ENCODE measurements at regions not wholly inside any gene's neighbourhood (a gene's known extent, or its start where the extent isn't known, plus 50 kb on each side); places are given as distances from the start of the nearest gene placed in this dataset.

DNA sequence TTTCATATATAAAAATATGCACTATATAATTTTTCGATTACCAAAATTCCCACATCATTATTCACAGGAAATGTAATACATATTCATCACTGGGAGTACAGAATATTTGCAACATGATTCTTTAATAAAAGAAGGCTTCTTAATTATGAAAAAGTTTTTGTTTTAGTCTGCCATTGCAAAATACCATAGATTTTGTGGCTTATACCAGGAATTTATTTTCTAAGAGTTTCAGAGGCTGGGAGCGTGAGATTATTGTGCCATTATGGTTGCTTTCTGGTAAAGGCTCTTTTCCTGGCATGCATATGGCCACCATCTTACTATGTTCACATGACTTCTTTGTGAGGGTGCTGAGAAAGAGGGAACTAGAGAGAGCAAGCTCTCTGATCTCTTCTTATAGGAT, 306.9 kb upstream of the ADGRB3 start:
- H3K4me1 Mint-ChIP-seq: no peaks in the 10 kb centered on the region
- no peaks in the 10 kb centered on the region for H3K27me3 Mint-ChIP-seq
- no peak overlapping the region for H3K27ac Mint-ChIP-seq
- no peaks in the 10 kb centered on the region for H3K9me3 Mint-ChIP-seq
- no peak overlapping the region for H3K4me3 Mint-ChIP-seq
- H3K36me3 Mint-ChIP-seq: no peaks in the 10 kb centered on the region

DNA sequence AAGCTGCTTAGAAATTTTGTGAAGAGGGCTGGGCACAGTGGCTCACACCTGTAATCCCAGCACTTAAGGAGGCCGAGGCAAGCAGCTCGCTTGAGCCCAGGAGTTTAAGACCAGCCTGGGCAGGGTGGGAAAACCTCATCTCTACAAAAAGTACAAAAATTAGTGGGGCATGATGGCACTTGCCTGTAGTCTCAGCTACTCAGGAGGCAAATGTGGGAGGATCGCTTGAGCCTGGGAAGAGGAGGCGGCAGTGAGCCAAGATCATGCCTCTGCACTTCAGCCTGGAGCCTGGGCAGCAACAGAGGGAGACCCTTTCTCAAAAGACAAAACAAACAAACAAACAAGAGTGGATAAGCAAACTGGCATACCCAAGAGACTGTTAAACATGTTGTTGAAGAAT, 308.3 kb upstream of the ADGRB3 start:
- Mint-ChIP-seq H3K36me3 (no peaks in the 10 kb centered on the region), H3K9me3 (peaks cover 0 to 2% (median 0%) of the 10 kb centered on the region in 3 donors), H3K27ac (no peak overlapping the region), H3K4me1 (no peaks in the 10 kb centered on the region), H3K27me3 (no peaks in the 10 kb centered on the region), H3K4me3 (no peak overlapping the region)

DNA sequence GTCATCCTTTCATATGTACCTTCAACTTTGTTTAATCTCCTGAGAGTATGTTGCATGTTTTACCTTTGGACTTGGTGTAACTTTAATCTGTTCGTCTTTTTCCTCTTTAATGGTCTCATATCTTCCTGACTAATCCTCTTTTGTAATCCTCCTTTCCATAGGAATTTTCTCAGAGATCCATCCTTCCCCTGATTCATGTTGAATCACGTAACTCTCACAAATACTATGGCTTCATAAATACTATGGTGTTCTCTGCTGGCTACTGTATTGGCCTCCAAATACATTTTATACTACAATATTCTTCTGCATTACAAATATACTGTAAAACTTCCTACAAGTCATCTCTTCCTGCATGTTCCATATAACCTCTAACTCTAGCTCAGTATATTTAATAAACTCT, 317.7 kb upstream of the ADGRB3 start:
- no peaks in the 10 kb centered on the region for H3K27me3 Mint-ChIP-seq
- peaks cover 0 to 3% (median 1%) of the 10 kb centered on the region in 3 donors for H3K9me3 Mint-ChIP-seq
- no peaks in the 10 kb centered on the region for H3K36me3 Mint-ChIP-seq
- no peaks in the 10 kb centered on the region for H3K4me1 Mint-ChIP-seq
- H3K27ac Mint-ChIP-seq: no peak overlapping the region
- no peak overlapping the region for H3K4me3 Mint-ChIP-seq

DNA sequence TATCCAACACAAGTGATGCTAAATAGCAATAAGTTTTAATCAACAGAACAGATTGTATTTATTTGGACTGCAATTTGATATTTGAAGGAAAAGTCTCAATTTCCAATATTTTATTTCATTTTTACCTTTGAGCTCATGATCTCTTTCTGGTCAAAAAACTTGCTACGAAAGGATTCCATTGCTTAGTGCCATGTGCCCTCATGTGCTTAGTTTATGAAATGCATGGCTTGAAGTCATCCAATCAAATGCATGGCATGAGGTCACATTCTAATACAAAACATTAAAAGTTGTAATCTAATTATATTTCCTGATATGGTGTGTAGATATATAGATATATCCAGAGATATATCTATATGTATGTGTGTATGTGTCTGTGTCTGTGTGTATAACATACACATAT, 321.2 kb upstream of the ADGRB3 start:
- no peak overlapping the region for H3K27ac Mint-ChIP-seq
- no peaks in the 10 kb centered on the region for H3K27me3 Mint-ChIP-seq
- no peaks in the 10 kb centered on the region for H3K36me3 Mint-ChIP-seq
- H3K9me3 Mint-ChIP-seq: peaks cover 0 to 1% (median 0%) of the 10 kb centered on the region in 3 donors
- no peak overlapping the region for H3K4me3 Mint-ChIP-seq
- H3K4me1 Mint-ChIP-seq: no peaks in the 10 kb centered on the region

DNA sequence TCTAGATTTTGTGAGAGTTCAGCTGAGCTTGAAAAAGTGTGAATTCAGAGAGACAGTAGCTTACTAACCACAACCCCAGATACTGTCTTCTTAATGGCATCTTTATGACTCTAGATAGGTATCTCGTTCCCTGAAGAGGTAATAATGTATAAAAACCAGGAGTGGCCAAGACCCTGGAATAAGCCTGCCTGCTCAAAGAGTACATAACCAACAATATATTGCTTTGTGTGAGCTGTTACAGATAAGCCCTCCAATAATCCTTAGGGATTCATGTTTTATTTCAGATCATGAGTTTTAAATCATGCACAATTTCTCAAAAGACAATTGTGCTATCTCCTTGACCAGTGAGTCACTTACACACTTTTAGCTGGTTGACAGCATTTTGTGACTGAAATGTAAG, 327.8 kb upstream of the ADGRB3 start:
- H3K4me3 Mint-ChIP-seq: no peak overlapping the region
- no peaks in the 10 kb centered on the region for H3K4me1 Mint-ChIP-seq
- peaks cover 0 to 13% (median 4%) of the 10 kb centered on the region in 3 donors for H3K9me3 Mint-ChIP-seq
- no peak overlapping the region for H3K27ac Mint-ChIP-seq
- H3K27me3 Mint-ChIP-seq: no peaks in the 10 kb centered on the region
- H3K36me3 Mint-ChIP-seq: peaks cover 2% of the 10 kb centered on the region

DNA sequence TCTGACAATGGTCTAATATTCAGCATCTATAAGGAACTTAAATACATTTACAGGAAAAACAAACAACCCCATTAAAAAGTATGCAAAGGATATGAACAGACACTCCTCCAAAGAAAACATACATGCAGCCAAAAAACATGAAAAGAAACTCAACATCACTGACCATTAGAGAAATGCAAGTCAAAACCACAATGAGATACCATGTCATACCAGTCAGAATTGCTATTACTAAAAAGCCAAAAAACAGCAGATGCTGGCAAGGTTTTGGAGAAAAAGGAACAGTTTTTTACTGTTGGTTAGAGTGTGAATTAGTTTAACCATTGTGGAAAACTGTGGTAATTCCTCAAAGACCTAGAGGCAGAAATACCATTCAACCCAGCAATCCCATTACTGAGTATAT, 339.0 kb upstream of the ADGRB3 start:
- H3K27ac Mint-ChIP-seq: no peak overlapping the region
- peaks cover 2 to 15% (median 4%) of the 10 kb centered on the region in 3 donors for H3K9me3 Mint-ChIP-seq
- no peak overlapping the region for H3K4me3 Mint-ChIP-seq
- no peaks in the 10 kb centered on the region for H3K36me3 Mint-ChIP-seq
- no peaks in the 10 kb centered on the region for H3K27me3 Mint-ChIP-seq
- H3K4me1 Mint-ChIP-seq: no peaks in the 10 kb centered on the region

DNA sequence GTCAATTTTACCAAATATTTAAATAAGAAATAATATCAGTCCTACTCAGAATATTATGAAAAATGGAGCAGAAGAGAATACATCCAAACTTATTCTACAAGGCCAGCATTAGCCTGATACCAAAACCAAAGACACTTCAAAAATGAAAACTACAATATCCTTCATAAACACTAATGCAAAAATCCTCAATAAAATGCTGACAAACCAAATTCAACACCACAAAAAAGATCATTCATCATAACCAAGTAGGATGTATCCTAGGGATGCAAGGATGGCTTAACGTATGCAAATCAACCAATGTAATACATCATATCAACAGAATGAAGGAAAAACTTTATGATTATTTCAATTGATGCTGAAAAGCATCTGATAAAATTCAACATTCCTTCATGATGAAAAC, 352.4 kb upstream of the ADGRB3 start:
- H3K4me3 Mint-ChIP-seq: no peak overlapping the region
- H3K9me3 Mint-ChIP-seq: peaks cover 0 to 1% (median 0%) of the 10 kb centered on the region in 3 donors
- no peak overlapping the region for H3K27ac Mint-ChIP-seq
- no peaks in the 10 kb centered on the region for H3K4me1 Mint-ChIP-seq
- H3K36me3 Mint-ChIP-seq: no peaks in the 10 kb centered on the region
- no peaks in the 10 kb centered on the region for H3K27me3 Mint-ChIP-seq

DNA sequence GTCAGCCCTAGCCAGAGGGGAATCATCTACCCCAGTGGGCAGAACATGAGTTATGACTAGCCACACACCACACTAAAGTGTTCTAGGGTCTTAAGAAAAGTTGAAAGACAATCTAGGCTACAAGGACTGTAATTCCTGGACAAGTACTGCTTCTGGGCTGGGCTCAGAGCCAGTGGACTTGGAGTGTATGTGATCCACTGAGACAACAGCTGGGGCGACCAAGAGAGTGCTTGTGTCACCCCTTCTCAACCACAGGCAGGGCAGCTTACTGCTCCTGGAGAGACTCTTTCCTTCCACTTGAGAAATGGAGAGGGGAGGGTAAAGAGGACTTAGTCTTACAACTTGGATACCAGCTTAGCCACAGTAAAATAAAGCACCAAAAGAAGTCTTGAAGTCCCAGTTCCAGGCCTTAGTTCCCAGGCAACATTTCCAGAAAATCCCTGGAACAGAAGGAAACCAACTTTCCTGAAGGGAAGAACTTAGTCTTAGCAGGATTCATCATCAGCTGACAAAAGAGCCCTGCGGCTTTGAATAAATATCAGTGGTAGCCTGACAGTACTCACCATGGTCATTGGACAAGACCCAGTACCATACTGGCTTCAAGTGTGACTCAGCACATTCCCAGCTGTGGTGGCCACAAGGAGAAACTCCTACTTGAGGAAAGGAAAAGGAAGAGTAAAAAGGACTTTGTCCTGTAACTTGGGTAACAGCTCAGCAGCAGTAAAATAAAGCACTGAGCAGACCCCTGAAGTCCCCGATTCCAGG, 355.1 kb upstream of the ADGRB3 start:
- Mint-ChIP-seq H3K27me3 (no peaks in the 10 kb centered on the region), H3K27ac (peak overlapping the region in 1 of 3 donors; percentile 82), H3K4me1 (no peaks in the 10 kb centered on the region), H3K9me3 (peaks cover 0 to 1% (median 0%) of the 10 kb centered on the region in 3 donors), H3K36me3 (no peaks in the 10 kb centered on the region), H3K4me3 (no peak overlapping the region)

DNA sequence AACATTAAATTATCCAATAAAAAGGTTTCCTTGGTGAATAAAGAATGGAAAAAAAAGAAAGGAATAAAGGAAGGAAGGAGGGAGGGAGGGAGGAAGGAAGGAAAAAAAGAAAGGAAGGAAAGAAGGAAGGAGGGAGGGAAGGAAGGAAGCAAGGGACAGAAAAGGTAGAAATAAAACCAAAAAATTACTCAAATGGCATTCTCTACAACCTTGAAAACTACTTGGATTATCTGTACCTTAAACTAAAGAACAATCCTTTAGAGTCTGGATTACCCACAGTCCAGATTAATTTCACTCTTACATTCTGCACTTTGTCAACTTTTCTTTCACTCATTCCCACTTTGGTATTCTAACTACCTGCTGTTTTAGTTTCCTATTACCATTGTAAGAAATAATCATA, 361.8 kb upstream of the ADGRB3 start:
- Mint-ChIP-seq H3K27me3 (no peaks in the 10 kb centered on the region), H3K36me3 (no peaks in the 10 kb centered on the region), H3K9me3 (peaks cover 0 to 3% (median 2%) of the 10 kb centered on the region in 3 donors), H3K4me3 (no peak overlapping the region), H3K27ac (no peak overlapping the region), H3K4me1 (no peaks in the 10 kb centered on the region)

DNA sequence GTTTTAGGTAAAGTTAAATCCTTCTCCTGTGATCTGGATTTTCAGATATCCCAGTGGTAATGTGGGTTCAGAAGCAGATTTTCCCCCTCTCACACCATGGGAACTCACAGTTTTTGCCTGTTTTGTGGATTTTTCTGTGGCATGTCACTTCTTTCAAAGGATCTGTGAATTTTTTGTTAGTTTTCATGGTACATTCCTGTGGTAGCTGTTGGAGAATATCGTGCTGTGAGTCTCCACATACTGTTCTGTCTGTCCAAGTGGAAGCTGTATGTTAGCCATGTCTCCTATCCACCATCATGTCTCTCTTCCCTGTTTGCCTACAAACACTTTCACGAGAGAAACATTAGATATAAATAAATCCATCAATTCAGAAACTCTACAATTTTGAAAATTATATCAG, 378.7 kb upstream of the ADGRB3 start:
- Mint-ChIP-seq H3K36me3 (no peaks in the 10 kb centered on the region), H3K27me3 (no peaks in the 10 kb centered on the region), H3K4me1 (no peaks in the 10 kb centered on the region), H3K9me3 (peaks cover 6 to 23% (median 10%) of the 10 kb centered on the region in 3 donors), H3K4me3 (no peak overlapping the region), H3K27ac (no peak overlapping the region)

DNA sequence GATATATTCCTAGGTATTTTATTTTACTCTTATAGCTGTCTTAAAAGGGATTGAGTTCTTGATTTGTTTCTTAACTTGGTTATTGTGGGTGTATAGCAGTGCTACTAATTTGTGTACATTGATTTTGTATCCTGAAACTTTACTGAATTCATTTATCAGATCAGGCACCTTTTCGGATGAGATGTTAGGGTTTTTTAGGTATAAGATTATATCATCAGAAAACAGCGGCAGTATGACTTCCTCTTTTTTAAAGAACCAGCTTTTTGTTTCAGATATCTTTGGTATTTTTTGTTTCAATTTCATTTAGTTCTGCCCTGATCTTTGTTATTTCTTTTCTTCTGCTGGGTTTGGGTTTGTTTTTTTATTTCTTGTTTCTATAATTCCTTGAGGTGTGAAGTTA, 382.4 kb upstream of the ADGRB3 start:
- no peaks in the 10 kb centered on the region for H3K36me3 Mint-ChIP-seq
- no peaks in the 10 kb centered on the region for H3K27me3 Mint-ChIP-seq
- no peaks in the 10 kb centered on the region for H3K4me1 Mint-ChIP-seq
- peaks cover 7 to 32% (median 8%) of the 10 kb centered on the region in 3 donors for H3K9me3 Mint-ChIP-seq
- H3K27ac Mint-ChIP-seq: no peak overlapping the region
- no peak overlapping the region for H3K4me3 Mint-ChIP-seq

DNA sequence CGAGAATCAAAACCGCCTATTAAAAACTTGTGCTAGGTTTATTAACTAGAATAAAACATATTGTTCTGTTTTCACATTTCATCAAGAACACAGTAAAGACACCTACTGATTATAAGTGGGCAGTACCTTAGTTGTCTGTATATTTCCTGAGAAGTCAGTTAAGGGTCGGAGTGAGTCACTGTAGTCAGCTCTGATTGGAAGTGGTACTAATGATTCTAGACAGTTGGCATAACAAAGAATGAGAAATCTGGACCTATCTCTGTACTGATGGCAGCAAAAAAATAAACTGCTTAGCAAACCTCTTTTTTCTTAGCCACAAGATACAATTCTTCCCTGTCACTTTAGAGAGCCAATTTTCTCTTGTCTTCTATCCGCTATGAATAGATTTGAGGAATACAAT, 387.3 kb upstream of the ADGRB3 start:
- H3K4me3 Mint-ChIP-seq: no peak overlapping the region
- H3K9me3 Mint-ChIP-seq: peaks cover 4 to 19% (median 4%) of the 10 kb centered on the region in 3 donors
- H3K27me3 Mint-ChIP-seq: no peaks in the 10 kb centered on the region
- no peaks in the 10 kb centered on the region for H3K36me3 Mint-ChIP-seq
- no peak overlapping the region for H3K27ac Mint-ChIP-seq
- no peaks in the 10 kb centered on the region for H3K4me1 Mint-ChIP-seq

DNA sequence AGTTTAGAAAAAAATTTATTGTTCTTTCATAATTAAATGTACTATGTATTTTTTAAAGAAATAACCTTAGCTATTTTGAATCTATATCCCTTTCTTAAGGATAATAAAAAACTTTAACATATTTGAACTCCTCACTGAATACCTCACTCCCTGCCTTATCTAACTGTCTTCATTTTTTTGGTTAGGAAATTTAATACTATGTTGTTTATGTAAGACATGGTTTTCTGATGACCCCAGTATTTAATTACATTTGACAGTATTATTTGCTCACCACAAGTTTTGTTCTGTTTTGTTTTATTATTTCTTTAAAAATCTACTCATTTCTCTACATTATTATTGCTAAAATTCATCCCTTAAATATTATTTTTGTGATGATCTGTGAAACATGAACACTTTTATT, 394.4 kb upstream of the ADGRB3 start:
- H3K36me3 Mint-ChIP-seq: peaks cover 2% of the 10 kb centered on the region
- no peaks in the 10 kb centered on the region for H3K27me3 Mint-ChIP-seq
- H3K4me1 Mint-ChIP-seq: no peaks in the 10 kb centered on the region
- peaks cover 2 to 6% (median 2%) of the 10 kb centered on the region in 3 donors for H3K9me3 Mint-ChIP-seq
- no peak overlapping the region for H3K4me3 Mint-ChIP-seq
- H3K27ac Mint-ChIP-seq: no peak overlapping the region

DNA sequence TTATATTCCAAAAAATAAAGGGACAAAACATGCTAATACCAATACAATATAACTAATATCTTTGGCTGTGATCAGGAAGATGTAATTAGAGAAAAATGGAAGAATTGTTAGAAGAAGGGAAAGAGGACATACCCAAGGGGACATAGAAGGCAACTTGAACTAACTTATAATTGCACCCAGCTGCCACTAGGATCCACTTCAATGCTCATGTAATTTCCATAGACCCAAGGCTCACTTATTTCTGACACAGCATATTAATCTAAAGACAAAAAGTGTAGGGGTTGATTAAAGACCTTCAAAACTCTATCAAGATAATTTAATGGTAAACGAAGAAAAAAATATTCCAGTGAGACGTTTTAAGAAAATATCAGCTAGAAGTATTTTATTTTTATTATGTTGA, 396.0 kb upstream of the ADGRB3 start:
- H3K27me3 Mint-ChIP-seq: no peaks in the 10 kb centered on the region
- peaks cover 2 to 6% (median 2%) of the 10 kb centered on the region in 3 donors for H3K9me3 Mint-ChIP-seq
- no peaks in the 10 kb centered on the region for H3K4me1 Mint-ChIP-seq
- peaks cover 2% of the 10 kb centered on the region for H3K36me3 Mint-ChIP-seq
- H3K4me3 Mint-ChIP-seq: no peak overlapping the region
- no peak overlapping the region for H3K27ac Mint-ChIP-seq

DNA sequence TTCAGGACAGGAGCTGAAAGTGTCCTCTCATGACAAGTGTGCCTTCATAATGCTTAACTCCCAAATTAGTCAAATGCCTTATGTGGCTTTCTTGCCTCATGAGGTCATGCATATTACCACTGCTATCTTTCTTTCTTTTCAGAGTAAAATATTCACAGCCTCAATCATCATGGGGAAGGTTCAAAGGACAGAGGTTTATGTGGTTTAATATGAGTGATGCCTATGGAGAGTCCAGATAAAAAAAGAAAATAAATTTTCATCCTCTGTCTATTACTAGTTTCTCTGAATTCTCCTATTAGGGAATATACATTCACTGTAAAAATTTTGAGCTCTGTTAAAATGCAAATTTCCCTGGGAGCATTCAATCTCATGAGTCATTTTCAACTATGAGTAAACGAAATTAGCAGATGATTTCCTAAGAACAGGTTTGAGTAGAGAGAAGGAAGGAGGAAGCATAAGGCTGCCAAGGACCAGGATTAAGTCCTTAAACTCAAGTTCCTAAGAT, 396.9 kb upstream of the ADGRB3 start:
- peaks cover 0 to 6% (median 2%) of the 10 kb centered on the region in 3 donors for H3K9me3 Mint-ChIP-seq
- H3K4me3 Mint-ChIP-seq: no peak overlapping the region
- peaks cover 2% of the 10 kb centered on the region for H3K36me3 Mint-ChIP-seq
- H3K27me3 Mint-ChIP-seq: no peaks in the 10 kb centered on the region
- H3K4me1 Mint-ChIP-seq: no peaks in the 10 kb centered on the region
- no peak overlapping the region for H3K27ac Mint-ChIP-seq

DNA sequence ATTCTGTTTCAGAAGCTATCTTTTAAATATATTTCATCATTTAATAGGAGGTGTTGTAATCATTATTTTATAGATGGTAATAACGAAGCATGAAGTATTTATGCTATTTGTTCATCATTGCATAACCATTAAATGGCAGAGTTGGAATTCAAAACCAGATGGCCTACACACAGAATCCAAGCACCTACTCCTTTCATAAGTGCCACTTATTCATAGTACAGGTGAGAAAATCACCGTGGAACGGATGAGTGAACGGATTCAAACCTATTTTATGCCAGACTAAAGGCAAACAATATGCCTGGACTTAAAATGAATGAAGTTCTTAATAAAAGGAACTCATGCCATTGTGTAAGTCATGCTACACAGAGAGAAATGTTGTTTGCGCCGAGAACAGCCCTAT, 397.9 kb upstream of the ADGRB3 start:
- Mint-ChIP-seq H3K4me3 (no peak overlapping the region), H3K4me1 (no peaks in the 10 kb centered on the region), H3K9me3 (peaks cover 0 to 6% (median 2%) of the 10 kb centered on the region in 3 donors), H3K36me3 (peaks cover 2% of the 10 kb centered on the region), H3K27ac (no peak overlapping the region), H3K27me3 (no peaks in the 10 kb centered on the region)
